Peyer's patch (tissue), 4 donors: ENCODE measurements at regions not wholly inside any gene's neighbourhood (a gene's known extent, or its start where the extent isn't known, plus 50 kb on each side); places are given as distances from the start of the nearest gene placed in this dataset.

Source experiments
- DNase-seq, 3 donors: peaks; one replicate each; pipeline ENCODE4 v3.0.0-alpha.2; 2017 to 2019
- H3K27ac ChIP-seq, 4 donors: fragments of 200-600 bp; sonication (generic); one replicate each; pipeline ENCODE4 v1.5.1; 2016 to 2019
- H3K27me3 ChIP-seq, 2 donors: fragments of 200-600 bp; sonication (generic); one replicate each; pipeline ENCODE4 v1.5.1; 2019
- H3K36me3 ChIP-seq, 3 donors: fragments of 200-600 bp; sonication (generic); one replicate each; pipeline ENCODE4 v1.5.1; 2016 to 2019
- H3K4me1 ChIP-seq, 4 donors: fragments of 200-600 bp; sonication (generic); one replicate each; pipeline ENCODE4 v1.5.1; 2016 to 2019
- H3K4me3 ChIP-seq, 4 donors: fragments of 200-600 bp; sonication (generic); 1 replicate in 3 of 4; 2 replicates in 1 of 4; pipeline ENCODE4 v1.5.1; 2016 to 2019; ENCODE audit warnings: mild to moderate bottlenecking in 1 of 4
- H3K9me3 ChIP-seq, 4 donors: fragments of 200-600 bp; sonication (generic); one replicate each; pipeline ENCODE4 v1.5.1; 2016 to 2019; ENCODE audit warnings: mild to moderate bottlenecking in 1 of 4
- CTCF ChIP-seq, 6 experiments: fragments of 450-650 bp in 4 of 6; fragments of 200-600 bp in 2 of 6; sonication (generic) in 1 of 6; IDR thresholded peaks; one replicate each; pipeline ENCODE4 v1.5.1; 2017 to 2019; ENCODE audit warnings: antibody characterized with exemption in 6 of 6, mild to moderate bottlenecking in 3 of 6, moderate library complexity in 1 of 6
- POLR2A ChIP-seq, 2 donors: fragments of 450-650 bp; IDR thresholded peaks; one replicate each; pipeline ENCODE4 v1.5.1; 2017; ENCODE audit warnings: antibody characterized with exemption in 2 of 2, mild to moderate bottlenecking in 2 of 2, moderate library complexity in 2 of 2

- H3K36me3 ChIP-seq, result no peaks in the 10 kb centered on the region
- H3K4me1 ChIP-seq, result no peaks in the 10 kb centered on the region
- no peaks in the 10 kb centered on the region for H3K9me3 ChIP-seq
- H3K27me3 ChIP-seq, result no peaks in the 10 kb centered on the region
- no peak overlapping the region for H3K27ac ChIP-seq
- no peak for TF ChIP-seq POLR2A (IDR thresholded peaks at IDR 0.05)
- no peak for TF ChIP-seq CTCF (IDR thresholded peaks at IDR 0.05)
- no peak overlapping the region for H3K4me3 ChIP-seq
- no peak for DNase-seq
Measured at GRCh38 chr3:159210336-159210735, 408.5 kb downstream of the MFSD1 start.

GRCh38 chr3:159216311-159216710 lies 414.5 kb downstream of the MFSD1 start:
- TF ChIP-seq CTCF (IDR thresholded peaks at IDR 0.05), result no peak
- no peak for TF ChIP-seq POLR2A (IDR thresholded peaks at IDR 0.05)
- Histone ChIP-seq H3K4me1 (no peaks in the 10 kb centered on the region), H3K9me3 (no peaks in the 10 kb centered on the region), H3K27ac (no peak overlapping the region), H3K4me3 (no peak overlapping the region), H3K36me3 (no peaks in the 10 kb centered on the region), H3K27me3 (no peaks in the 10 kb centered on the region)
- DNase-seq, result no peak

GRCh38 chr3:159219231-159219630 lies 417.4 kb downstream of the MFSD1 start:
- no peak overlapping the region for H3K27ac ChIP-seq
- TF ChIP-seq POLR2A (IDR thresholded peaks at IDR 0.05) (no peak), CTCF (IDR thresholded peaks at IDR 0.05) (no peak)
- H3K27me3 ChIP-seq, result no peaks in the 10 kb centered on the region
- no peak for DNase-seq
- no peaks in the 10 kb centered on the region for H3K4me1 ChIP-seq
- H3K4me3 ChIP-seq, result no peak overlapping the region
- no peaks in the 10 kb centered on the region for H3K9me3 ChIP-seq
- no peaks in the 10 kb centered on the region for H3K36me3 ChIP-seq

- no peak overlapping the region for H3K4me3 ChIP-seq
Measured at GRCh38 chr3:159221335-159221734, 419.5 kb downstream of the MFSD1 start.

GRCh38 chr3:159229116-159229680 lies 427.3 kb downstream of the MFSD1 start:
- TF ChIP-seq POLR2A (IDR thresholded peaks at IDR 0.05) (no peak), CTCF (IDR thresholded peaks at IDR 0.05) (no peak)
- no peak for DNase-seq
- H3K4me1 ChIP-seq, result no peaks in the 10 kb centered on the region
- no peak overlapping the region for H3K4me3 ChIP-seq
- H3K27me3 ChIP-seq, result no peaks in the 10 kb centered on the region
- H3K27ac ChIP-seq, result no peak overlapping the region
- no peaks in the 10 kb centered on the region for H3K36me3 ChIP-seq
- H3K9me3 ChIP-seq, result no peaks in the 10 kb centered on the region

More at GRCh38 chr3:159221335-159221734, 419.5 kb downstream of the MFSD1 start:
- no peak for DNase-seq
- Histone ChIP-seq H3K27me3 (no peaks in the 10 kb centered on the region), H3K9me3 (no peaks in the 10 kb centered on the region), H3K27ac (no peak overlapping the region), H3K4me1 (no peaks in the 10 kb centered on the region), H3K36me3 (no peaks in the 10 kb centered on the region)
- TF ChIP-seq POLR2A (IDR thresholded peaks at IDR 0.05), result no peak
- TF ChIP-seq CTCF (IDR thresholded peaks at IDR 0.05), result no peak

- H3K27me3 ChIP-seq, result no peaks in the 10 kb centered on the region
- H3K4me1 ChIP-seq, result no peaks in the 10 kb centered on the region
- DNase-seq, result no peak
- H3K36me3 ChIP-seq, result no peaks in the 10 kb centered on the region
- no peaks in the 10 kb centered on the region for H3K9me3 ChIP-seq
- H3K27ac ChIP-seq, result no peak overlapping the region
- TF ChIP-seq POLR2A (IDR thresholded peaks at IDR 0.05) (no peak), CTCF (IDR thresholded peaks at IDR 0.05) (no peak)
- H3K4me3 ChIP-seq, result no peak overlapping the region
Measured at GRCh38 chr3:159232966-159233365, 431.1 kb downstream of the MFSD1 start.
